Heart left ventricle (tissue), 13 donors: ENCODE measurements at regions not wholly inside any gene's neighbourhood (a gene's known extent, or its start where the extent isn't known, plus 50 kb on each side); places are given as distances from the start of the nearest gene placed in this dataset.

Experiments used
- POLR2A ChIP-seq, 2 donors: fragments of 450-650 bp; IDR thresholded peaks; one replicate each; pipeline ENCODE4 v1.6.1; 2017; ENCODE audit warnings: antibody characterized with exemption in 2 of 2, mild to moderate bottlenecking in 2 of 2, moderate library complexity in 2 of 2
- TF ChIP-seq, protein P1 (sequence below), 12 donors: fragments of 200-600 bp; sonication (generic) in 4 of 12; IDR thresholded peaks; one replicate each; pipeline versions ENCODE4 v1.5.0 to v1.8.0; 2018 to 2022; ENCODE audit warnings: antibody characterized with exemption in 12 of 12, mild to moderate bottlenecking in 5 of 12
- donor health status: ischemic (EF 13 %, LVEDD 7.1; RV severe dilation, severe dysfunction).
- donor health status: DM: no; HTN: yes; CAD: no.
- donor health status: DM: no; HTN: no; CAD: no.
- donor health status: ischemic (EF 25% LVEDD 6.9; RV normal size, moderate dysfunction).
- donor health status: ischemic (EF 25% LVEDD 5.7; RV mildly dilated, moderate dysfunction).
- donor health status: ischemic (EF 35%, LVEDD 5.7; RV mildly dilated, moderate dysfunction).
- donor health status: nonischemic (EF 11% LVEDD 7.7; RV severe dilation, severe dysfunction).
- donor health status: DM: yes; HTN: yes; CAD: no.
- donor health status: PGD.
- donor health status: ischemic (EF 29% LVEDD 5.4; RV normal size, mild dysfunction).
- donor health status: nonischemic (EF 23%, LVEDD 6.1; RV moderate dilation, normal function).

DNA sequence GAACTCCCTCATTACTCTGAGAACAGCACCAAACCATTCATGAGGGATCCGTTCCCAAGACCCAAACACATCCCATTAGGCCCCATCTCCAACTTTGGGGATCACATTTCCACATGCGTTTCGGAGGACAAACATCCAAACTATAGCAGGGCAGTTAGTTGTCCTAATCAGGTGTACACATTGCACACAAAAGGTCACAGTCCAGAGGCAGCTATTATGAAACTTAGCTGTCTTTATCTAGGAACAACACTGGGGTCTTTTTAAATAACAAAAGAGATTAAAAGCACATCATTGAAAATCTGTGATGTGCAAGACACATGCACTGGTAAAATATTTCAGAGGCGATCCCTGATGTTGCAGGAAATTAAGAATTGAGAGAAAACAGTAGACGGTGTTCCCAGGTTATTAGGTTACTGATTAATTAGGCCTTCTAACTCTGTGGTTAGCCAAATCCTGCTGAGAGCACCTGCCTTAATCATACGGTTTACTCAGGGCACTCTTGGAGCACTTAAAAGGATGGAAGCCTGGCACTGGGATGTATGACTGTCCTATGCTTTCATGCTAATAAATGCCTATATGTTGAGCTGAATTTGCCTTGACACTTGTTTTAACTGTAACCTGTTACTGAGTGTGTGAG is 1574.5 kb upstream of the WWC1 start:
- TF ChIP-seq, protein P1, sequence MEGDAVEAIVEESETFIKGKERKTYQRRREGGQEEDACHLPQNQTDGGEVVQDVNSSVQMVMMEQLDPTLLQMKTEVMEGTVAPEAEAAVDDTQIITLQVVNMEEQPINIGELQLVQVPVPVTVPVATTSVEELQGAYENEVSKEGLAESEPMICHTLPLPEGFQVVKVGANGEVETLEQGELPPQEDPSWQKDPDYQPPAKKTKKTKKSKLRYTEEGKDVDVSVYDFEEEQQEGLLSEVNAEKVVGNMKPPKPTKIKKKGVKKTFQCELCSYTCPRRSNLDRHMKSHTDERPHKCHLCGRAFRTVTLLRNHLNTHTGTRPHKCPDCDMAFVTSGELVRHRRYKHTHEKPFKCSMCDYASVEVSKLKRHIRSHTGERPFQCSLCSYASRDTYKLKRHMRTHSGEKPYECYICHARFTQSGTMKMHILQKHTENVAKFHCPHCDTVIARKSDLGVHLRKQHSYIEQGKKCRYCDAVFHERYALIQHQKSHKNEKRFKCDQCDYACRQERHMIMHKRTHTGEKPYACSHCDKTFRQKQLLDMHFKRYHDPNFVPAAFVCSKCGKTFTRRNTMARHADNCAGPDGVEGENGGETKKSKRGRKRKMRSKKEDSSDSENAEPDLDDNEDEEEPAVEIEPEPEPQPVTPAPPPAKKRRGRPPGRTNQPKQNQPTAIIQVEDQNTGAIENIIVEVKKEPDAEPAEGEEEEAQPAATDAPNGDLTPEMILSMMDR (IDR thresholded peaks at IDR 0.05): no peak
- no peak for TF ChIP-seq POLR2A (IDR thresholded peaks at IDR 0.05)
